GM19043 (cell line): ENCODE measurements at regions not wholly inside any gene's neighbourhood (a gene's known extent, or its start where the extent isn't known, plus 50 kb on each side); places are given as distances from the start of the nearest gene placed in this dataset.

Source experiments
- ATAC-seq: cut with Tn5 transposase; IDR thresholded peaks from one replicate; pipeline ENCODE4 v1.9.1; 2021; ENCODE audit warnings: low read depth; ENCODE audit not compliant: unreplicated experiment

- no peak for ATAC-seq
These were observed 49.7 kb upstream of the WSCD1 start for GRCh38 chr17:6020376-6021010.
